Gastrocnemius medialis (tissue), 4 donors: ENCODE measurements at regions not wholly inside any gene's neighbourhood (a gene's known extent, or its start where the extent isn't known, plus 50 kb on each side); places are given as distances from the start of the nearest gene placed in this dataset.
A peak's percentile ranks its signal among the peaks of the same experiment; 100 is the strongest.
"Not testable (repeated sequence)": the region's sequence is repeated elsewhere in the genome, so short reads cannot be mapped to it uniquely, and the experiment has no call there.

Source experiments
- ATAC-seq, 2 donors: fragments of 150-250 bp; one replicate each; pipeline ENCODE4 v1.9.1; 2016
- DNase-seq, 2 donors: peaks; one replicate each; pipeline ENCODE4 v3.0.0-alpha.2; 2019
- H3K27ac ChIP-seq, 4 donors: fragments of 200-600 bp; sonication (generic); 1 replicate in 1 of 4; 2 replicates in 3 of 4; pipeline ENCODE4 v1.5.1; 2016 to 2018; ENCODE audit warnings: mild to moderate bottlenecking in 2 of 4, moderate library complexity in 1 of 4
- H3K27me3 ChIP-seq, 3 donors: fragments of 200-600 bp; sonication (generic) in 2 of 3; 1 replicate in 1 of 3; 2 replicates in 2 of 3; pipeline versions ENCODE4 v1.5.1 to v1.6.0; 2016 to 2019; ENCODE audit warnings: mild to moderate bottlenecking in 1 of 3, moderate library complexity in 1 of 3
- H3K36me3 ChIP-seq, 2 donors: fragments of 200-600 bp; sonication (generic) in 1 of 2; one replicate each; pipeline ENCODE4 v1.5.1; 2017 to 2018
- H3K4me1 ChIP-seq, 2 donors: fragments of 200-600 bp; sonication (generic) in 1 of 2; one replicate each; pipeline ENCODE4 v1.5.1; 2016 to 2017; ENCODE audit warnings: mild to moderate bottlenecking in 2 of 2
- H3K4me3 ChIP-seq, 4 donors: fragments of 200-600 bp; sonication (generic) in 3 of 4; 1 replicate in 1 of 4; 2 replicates in 3 of 4; pipeline ENCODE4 v1.5.1; 2016 to 2019; ENCODE audit warnings: mild to moderate bottlenecking in 2 of 4
- H3K9me3 ChIP-seq, 3 donors: fragments of 200-600 bp; sonication (generic) in 2 of 3; 1 replicate in 1 of 3; 2 replicates in 2 of 3; pipeline ENCODE4 v1.5.1; 2016 to 2019
- POLR2A ChIP-seq, 2 donors: fragments of 450-650 bp; IDR thresholded peaks; one replicate each; pipeline ENCODE4 v1.6.1; 2017; ENCODE audit warnings: antibody characterized with exemption in 2 of 2, mild to moderate bottlenecking in 2 of 2, moderate library complexity in 2 of 2
- in situ Hi-C, 4 donors: fragments of 200-750 bp; cut with MboI; loops; one replicate each; pipeline versions ENCODE4 v1.15.0 to v1.8.0; 2017; ENCODE audit warnings: low sequenced_read_pairs in 4 of 4
- intact Hi-C: fragments of 100-400 bp; cut with DNase I; formaldehyde crosslinking; loops from one replicate; pipeline ENCODE4 v1.15.1; 2023; ENCODE audit warnings: low total_unique reads
- TF ChIP-seq, protein P1 (sequence below), 5 experiments: fragments of 450-650 bp in 3 of 5; fragments of 200-600 bp in 2 of 5; sonication (generic) in 2 of 5; IDR thresholded peaks in 4 of 5; conservative IDR thresholded peaks in 1 of 5; 1 replicate in 4 of 5; 2 replicates in 1 of 5; pipeline ENCODE4 v1.5.1; 2016 to 2019; ENCODE audit warnings: antibody characterized with exemption in 5 of 5, mild to moderate bottlenecking in 3 of 5, moderate library complexity in 3 of 5

DNA sequence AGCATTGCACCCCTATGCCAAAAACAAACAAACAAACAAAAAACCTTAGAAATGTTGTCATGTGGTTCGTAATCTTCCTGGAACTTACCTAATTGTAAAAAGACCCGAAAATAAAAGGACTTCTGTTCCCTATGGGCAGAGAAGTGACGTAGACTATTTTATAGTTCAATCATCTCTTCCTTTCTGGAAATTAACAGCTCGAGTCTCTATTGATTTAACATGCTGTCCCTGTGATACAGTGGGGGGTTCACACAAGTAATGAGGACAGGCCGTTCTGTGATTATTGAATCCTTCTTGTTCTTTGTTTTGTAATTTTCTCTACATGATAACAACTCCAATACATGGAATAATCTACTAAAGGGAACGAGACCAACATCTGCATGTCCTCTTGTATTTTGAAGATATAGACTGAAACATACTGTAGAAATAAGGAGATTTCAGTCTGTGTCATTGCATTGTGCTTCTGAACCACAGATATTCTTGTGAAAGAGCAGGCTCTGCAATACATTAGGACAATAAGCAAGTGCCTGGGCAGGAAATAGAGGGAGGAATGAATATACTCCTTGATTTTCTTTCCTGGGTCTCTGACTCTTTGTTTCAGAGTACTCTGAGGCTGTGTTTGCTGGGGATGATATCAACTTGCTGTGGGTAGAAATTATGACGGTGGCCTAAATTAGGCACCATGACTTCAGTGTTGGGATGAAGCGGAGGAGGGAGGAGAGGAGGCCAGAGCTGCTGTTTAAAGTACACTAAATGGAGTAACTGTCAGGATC lies 65.7 kb upstream of the PPM1B start:
- no peak overlapping the region for H3K4me3 ChIP-seq
- ATAC-seq (peak; percentile 78 to 80), DNase-seq (no peak)
- intact Hi-C loops (no loop called here), in situ Hi-C loops (no loop called here)
- no peaks in the 10 kb centered on the region for H3K9me3 ChIP-seq
- H3K27me3 ChIP-seq = no peaks in the 10 kb centered on the region
- H3K36me3 ChIP-seq = no peaks in the 10 kb centered on the region
- peak overlapping the region; percentile 72 to 84 (median 77) for H3K27ac ChIP-seq
- TF ChIP-seq, protein P1, sequence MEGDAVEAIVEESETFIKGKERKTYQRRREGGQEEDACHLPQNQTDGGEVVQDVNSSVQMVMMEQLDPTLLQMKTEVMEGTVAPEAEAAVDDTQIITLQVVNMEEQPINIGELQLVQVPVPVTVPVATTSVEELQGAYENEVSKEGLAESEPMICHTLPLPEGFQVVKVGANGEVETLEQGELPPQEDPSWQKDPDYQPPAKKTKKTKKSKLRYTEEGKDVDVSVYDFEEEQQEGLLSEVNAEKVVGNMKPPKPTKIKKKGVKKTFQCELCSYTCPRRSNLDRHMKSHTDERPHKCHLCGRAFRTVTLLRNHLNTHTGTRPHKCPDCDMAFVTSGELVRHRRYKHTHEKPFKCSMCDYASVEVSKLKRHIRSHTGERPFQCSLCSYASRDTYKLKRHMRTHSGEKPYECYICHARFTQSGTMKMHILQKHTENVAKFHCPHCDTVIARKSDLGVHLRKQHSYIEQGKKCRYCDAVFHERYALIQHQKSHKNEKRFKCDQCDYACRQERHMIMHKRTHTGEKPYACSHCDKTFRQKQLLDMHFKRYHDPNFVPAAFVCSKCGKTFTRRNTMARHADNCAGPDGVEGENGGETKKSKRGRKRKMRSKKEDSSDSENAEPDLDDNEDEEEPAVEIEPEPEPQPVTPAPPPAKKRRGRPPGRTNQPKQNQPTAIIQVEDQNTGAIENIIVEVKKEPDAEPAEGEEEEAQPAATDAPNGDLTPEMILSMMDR (IDR thresholded peaks at IDR 0.05 in 4 of 5, conservative IDR thresholded peaks at IDR 0.05 in 1 of 5) = no peak
- TF ChIP-seq POLR2A (IDR thresholded peaks at IDR 0.05) = peak in 1 of 2 donors; percentile 54
- H3K4me1 ChIP-seq = peaks cover 12 to 28% of the 10 kb centered on the region in 2 donors

DNA sequence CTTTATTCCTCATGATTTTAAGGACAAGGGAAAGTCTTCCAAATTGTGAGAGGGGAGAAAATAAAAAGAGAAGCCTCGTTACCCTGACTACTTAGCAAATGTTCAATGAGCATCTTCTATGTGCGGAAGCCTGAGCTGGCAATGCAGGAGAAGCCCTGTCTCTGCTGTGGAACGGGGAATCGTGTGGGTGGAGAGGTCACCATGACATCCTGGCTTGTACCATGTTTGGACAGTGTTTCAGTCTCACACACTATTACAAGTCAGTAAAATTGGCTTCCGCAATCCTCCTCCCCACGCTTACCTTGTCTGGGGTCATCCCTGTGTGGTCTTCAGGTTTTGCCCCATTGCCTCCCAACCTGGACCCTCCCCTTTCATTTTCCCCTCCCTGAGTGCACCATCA lies 65.0 kb upstream of the PPM1B start:
- in situ Hi-C loops = no loop called here
- Histone ChIP-seq H3K4me1 (peaks cover 12 to 28% of the 10 kb centered on the region in 2 donors), H3K4me3 (no peak overlapping the region), H3K36me3 (no peaks in the 10 kb centered on the region), H3K27me3 (no peaks in the 10 kb centered on the region), H3K27ac (peak overlapping the region; percentile 72 to 84 (median 77)), H3K9me3 (no peaks in the 10 kb centered on the region)
- DNase-seq = no peak
- intact Hi-C loops = no loop called here
- ATAC-seq = no peak
- TF ChIP-seq, protein P1 (IDR thresholded peaks at IDR 0.05 in 4 of 5, conservative IDR thresholded peaks at IDR 0.05 in 1 of 5) = no peak
- no peak for TF ChIP-seq POLR2A (IDR thresholded peaks at IDR 0.05)

DNA sequence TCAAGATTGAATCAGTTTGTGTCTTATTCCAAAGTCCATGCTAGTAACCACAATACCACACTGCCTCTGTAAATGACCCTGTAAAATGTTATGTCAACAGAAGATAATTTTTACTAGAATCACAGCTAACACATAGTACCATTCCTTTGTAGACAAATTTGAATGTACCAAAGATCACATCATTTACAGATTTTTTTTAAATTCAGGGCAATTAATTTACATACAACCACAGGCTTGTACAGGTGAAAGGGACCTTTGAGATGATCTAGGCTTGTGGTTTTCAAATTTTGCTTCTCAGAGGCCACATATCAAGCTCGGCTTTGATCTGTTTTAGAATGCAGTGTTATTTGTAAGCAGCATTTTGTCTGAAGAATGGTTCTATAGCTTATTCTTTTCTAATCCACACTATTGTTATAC lies 63.8 kb upstream of the PPM1B start:
- no peak overlapping the region for H3K27ac ChIP-seq
- DNase-seq (no peak), ATAC-seq (no peak)
- TF ChIP-seq, protein P1 (IDR thresholded peaks at IDR 0.05 in 4 of 5, conservative IDR thresholded peaks at IDR 0.05 in 1 of 5) = no peak
- no peak for TF ChIP-seq POLR2A (IDR thresholded peaks at IDR 0.05)
- no peaks in the 10 kb centered on the region for H3K27me3 ChIP-seq
- H3K4me3 ChIP-seq = no peak overlapping the region
- H3K36me3 ChIP-seq = no peaks in the 10 kb centered on the region
- in situ Hi-C loops (no loop called here), intact Hi-C loops (no loop called here)
- peaks cover 12 to 24% of the 10 kb centered on the region in 2 donors for H3K4me1 ChIP-seq
- no peaks in the 10 kb centered on the region for H3K9me3 ChIP-seq

DNA sequence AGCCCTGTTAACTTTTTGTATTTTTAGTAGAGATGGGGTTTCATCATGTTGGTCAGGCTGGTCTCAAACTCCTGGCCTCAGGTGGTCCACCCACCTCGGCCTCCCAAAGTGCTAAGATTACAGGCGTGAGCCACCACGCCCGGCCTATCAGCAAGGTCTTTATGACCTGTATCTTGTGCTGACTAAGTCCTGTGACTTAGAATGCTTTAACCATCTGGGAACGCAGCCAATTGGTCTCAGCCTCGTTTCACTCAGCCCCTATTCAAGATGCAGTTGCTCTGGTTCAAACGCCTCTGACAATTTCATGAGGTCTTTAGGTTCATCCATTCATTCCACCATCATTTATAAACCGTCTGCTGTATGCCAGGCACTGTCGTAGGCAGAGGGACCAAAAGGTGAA lies 62.2 kb upstream of the PPM1B start:
- ATAC-seq, H3K9me3 ChIP-seq, H3K27ac ChIP-seq, intact Hi-C loops, H3K4me3 ChIP-seq, H3K27me3 ChIP-seq, DNase-seq, in situ Hi-C loops, H3K36me3 ChIP-seq: not testable (repeated sequence)
- peaks cover 12 to 15% of the 10 kb centered on the region in 2 donors for H3K4me1 ChIP-seq

DNA sequence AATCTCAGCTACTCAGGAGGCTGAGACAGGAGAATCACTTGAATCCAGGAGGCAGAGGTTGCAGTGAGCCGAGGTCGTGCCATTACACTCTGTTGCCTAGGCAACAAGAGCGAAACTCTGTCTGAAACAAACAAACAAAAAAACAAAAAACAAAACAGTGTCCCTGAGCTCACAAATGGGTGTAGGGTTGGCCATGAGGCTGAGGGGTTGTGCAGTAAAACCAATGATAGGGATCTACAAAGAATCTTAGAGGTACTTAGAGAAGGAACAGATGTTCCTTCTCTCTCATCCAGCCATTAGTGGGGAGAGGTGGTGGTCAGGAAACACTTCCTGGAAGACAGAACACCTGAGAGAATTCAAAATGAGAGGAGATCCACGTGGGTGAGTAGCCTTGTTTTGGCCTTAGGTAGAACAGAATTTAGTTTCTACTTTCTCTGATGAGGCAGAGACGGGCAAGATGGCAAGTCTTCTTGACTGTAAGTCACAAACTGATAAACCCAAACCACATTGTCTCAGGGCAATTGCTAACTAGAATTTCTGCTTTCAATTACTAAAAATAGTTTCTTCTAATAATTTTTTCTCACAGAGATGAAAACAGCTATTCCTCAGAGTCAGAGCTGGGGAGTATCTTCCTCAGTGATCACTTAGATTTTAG lies 61.5 kb upstream of the PPM1B start:
- no peak for ATAC-seq
- in situ Hi-C loops = no loop called here

More for the DNA sequence above, 61.5 kb upstream of the PPM1B start:
- no peaks in the 10 kb centered on the region for H3K27me3 ChIP-seq
- H3K4me1 ChIP-seq = peaks cover 12 to 15% of the 10 kb centered on the region in 2 donors
- intact Hi-C loops = no loop called here
- TF ChIP-seq POLR2A (IDR thresholded peaks at IDR 0.05) = no peak
- TF ChIP-seq, protein P1 (IDR thresholded peaks at IDR 0.05 in 4 of 5, conservative IDR thresholded peaks at IDR 0.05 in 1 of 5) = no peak
- no peak for DNase-seq
- no peak overlapping the region for H3K4me3 ChIP-seq
- H3K36me3 ChIP-seq = no peaks in the 10 kb centered on the region
- no peaks in the 10 kb centered on the region for H3K9me3 ChIP-seq
- H3K27ac ChIP-seq = no peak overlapping the region
